ENCODE measurements at regions not wholly inside any gene's neighbourhood (a gene's known extent, or its start where the extent isn't known, plus 50 kb on each side); places are given as distances from the start of the nearest gene placed in this dataset.

- peak; percentile 84 for DNase-seq (ENCODE audit: low read depth)
Measured at GRCh38 chr1:181255270-181255929, 166.9 kb downstream of the IER5 start.

DNA sequence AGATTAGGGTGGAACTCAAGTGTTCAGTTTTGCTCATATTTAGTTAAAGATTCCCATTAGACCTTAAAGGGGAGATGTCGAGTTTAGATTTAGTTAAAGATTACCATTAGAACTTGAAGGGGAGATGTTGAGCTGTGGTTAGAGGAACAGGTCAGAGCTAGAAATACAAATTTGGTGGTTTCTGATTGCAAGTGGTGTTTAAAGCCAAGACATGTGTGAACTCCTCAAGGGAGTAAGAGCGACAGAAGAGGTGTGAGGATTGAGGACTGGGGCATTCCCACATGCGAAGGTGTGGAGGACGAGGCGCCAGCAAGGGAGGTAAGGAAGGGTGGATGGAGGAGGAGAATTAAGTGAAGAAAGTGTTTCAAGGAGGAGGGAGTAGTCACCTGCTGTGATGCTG lies 168.6 kb downstream of the IER5 start:
- no peak for DNase-seq (ENCODE audit: low read depth)

GRCh38 chr1:181259026-181259745 lies 170.7 kb downstream of the IER5 start:
- DNase-seq (ENCODE audit: low read depth) = no peak

- no peak for DNase-seq (ENCODE audit: low read depth)
Measured at GRCh38 chr1:181260271-181260670, 171.8 kb downstream of the IER5 start.

GRCh38 chr1:181260994-181261393 lies 172.5 kb downstream of the IER5 start:
- DNase-seq (ENCODE audit: low read depth) = no peak

DNA sequence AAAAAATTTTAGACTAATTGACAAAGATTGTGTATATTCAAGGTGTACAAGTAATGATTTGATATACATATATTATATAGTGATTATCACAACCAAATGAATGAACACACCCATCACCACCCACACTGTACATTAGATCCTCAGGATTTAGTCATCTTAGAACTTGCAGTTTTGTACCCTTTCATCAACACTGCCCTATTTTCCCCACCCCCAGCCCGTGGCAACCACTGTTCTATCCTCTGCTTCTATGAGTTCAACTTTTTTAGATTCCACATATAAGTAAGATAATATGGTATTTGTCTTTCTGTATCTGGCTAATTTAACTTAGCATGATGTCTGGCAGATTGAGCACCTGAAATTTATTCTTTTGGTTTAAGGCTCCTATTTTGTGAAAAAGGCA lies 173.6 kb downstream of the IER5 start:
- no peak for DNase-seq (ENCODE audit: low read depth)

DNA sequence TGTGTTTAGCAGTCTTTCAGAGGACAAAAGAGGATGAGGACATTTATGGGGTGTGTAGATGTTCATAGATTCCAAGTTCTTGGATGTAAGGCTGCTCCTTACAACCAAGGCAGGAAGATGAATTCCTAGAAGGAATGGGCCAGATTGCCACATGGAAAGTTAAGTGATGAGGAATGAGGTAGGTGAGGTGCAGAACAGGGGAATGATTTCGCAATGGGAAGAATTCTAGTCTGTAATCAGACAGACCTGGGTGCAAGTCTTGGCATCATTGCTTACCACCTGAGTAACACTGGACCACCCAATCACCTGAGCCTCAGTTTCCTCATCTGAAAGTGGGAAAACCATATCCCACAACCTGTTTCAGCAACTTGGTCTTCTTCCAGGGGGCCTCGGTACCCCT lies 174.9 kb downstream of the IER5 start:
- DNase-seq (ENCODE audit: low read depth) = no peak

- no peak for DNase-seq (ENCODE audit: low read depth)
Measured at GRCh38 chr1:181264821-181265220, 176.3 kb downstream of the IER5 start.

GRCh38 chr1:181284978-181285377 lies 196.5 kb downstream of the IER5 start:
- DNase-seq (ENCODE audit: low read depth) = no peak

DNA sequence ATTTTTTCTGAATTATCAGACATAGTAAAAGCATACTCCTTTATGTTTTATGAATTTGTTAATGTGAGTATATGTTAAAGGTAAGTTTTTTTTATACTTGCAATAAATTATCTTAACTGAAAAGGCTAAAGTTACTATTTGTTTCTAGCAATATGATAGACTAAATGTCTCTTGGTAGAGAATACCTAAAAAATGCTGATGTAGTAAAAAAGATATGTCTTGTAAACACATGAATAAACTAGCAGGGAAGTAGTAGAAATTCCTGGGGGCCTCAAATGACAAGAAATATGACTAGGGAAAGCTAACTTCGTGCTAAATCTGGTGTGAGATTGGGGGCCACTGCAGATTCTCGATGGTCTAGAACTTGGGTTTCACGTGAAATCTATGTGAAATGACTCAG lies 188.1 kb upstream of the CACNA1E start:
- DNase-seq (ENCODE audit: low read depth) = no peak

GRCh38 chr1:181296180-181296579 lies 187.1 kb upstream of the CACNA1E start:
- no peak for DNase-seq (ENCODE audit: low read depth)

GRCh38 chr1:181308098-181308497 lies 175.2 kb upstream of the CACNA1E start:
- no peak for DNase-seq (ENCODE audit: low read depth)

- DNase-seq (ENCODE audit: low read depth) = no peak
Measured at GRCh38 chr1:181310560-181310959, 172.8 kb upstream of the CACNA1E start.

DNA sequence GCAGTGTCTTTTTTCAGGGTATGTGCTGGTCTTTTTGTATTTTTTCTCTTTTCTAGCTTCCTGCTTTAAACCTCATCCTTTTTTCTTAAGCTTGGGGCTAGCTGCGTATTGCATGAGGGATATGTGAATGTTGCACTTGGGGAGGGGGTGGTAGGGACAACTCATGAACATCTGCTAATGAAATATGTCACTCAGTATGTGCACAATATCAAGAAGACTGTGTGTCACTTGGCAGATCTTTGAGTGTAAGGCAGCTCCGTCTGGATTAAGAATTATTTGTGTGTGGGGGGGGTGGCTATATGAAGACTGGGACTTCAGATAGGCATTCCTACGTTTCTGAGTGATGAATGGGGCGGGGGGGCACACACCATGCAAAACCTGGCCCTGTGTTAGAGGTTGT lies 170.4 kb upstream of the CACNA1E start:
- DNase-seq (ENCODE audit: low read depth) = no peak

DNA sequence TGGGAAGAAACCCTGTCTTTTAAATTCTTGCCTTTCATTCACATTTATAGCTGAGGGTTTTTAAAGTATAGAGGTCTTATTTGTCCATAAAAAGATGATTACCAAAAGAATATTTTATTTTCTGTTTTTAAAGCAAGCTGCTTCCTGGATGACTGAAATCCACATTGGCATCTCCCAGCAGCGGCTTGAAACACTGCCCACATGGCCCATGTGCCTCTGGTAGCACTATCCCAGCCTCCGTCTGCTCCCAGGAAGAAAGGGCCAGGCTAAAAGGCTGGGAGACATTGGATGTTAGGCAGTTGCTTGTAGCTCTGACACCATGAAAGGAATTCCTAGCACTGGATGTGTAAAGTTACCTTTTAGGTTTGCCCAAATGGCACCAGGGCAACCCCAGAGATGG lies 169.9 kb upstream of the CACNA1E start:
- DNase-seq (ENCODE audit: low read depth) = no peak

DNA sequence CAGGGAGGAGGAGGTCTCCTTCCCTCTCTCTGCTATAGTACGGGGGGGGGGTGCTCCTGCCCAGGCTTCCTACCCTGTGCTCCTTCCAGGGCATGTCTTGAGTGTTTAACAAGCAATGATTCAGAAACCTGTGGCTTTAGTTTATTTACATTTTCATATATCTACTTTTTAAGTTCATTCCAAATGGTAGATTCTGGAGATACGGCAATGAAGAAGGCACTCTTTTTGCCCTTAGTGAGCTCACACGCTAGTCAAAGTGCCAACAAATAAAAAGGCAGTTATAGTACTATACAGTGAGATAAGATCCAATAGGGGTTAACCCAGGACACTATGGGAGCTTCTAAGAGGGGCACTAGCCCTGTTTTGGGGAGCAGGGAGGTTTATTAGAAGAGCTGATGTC lies 169.3 kb upstream of the CACNA1E start:
- DNase-seq (ENCODE audit: low read depth) = no peak

- no peak for DNase-seq (ENCODE audit: low read depth)
Measured at GRCh38 chr1:181314959-181315358, 168.4 kb upstream of the CACNA1E start.

- no peak for DNase-seq (ENCODE audit: low read depth)
Measured at GRCh38 chr1:181317261-181317930, 165.9 kb upstream of the CACNA1E start.

- no peak for DNase-seq (ENCODE audit: low read depth)
Measured at GRCh38 chr1:181318022-181318857, 165.1 kb upstream of the CACNA1E start.

DNA sequence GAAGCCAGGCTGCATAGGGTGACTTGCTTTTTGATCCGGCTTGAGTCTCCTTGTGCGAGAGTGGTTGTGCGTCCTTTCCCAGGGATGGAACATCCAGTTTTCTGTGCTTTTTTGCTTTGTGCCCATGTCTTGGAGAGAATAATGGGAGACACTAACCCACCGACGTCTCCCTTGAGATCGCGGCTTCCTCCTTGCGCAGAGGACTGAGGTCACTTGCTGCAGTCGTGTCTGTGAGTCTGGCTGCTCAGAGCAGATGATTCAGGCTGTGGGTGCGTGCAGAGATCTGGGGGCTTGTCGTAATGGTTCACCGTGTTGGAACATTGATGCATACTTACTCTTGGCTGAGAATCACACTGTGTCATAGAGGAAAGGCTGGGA lies 164.5 kb upstream of the CACNA1E start:
- DNase-seq (ENCODE audit: low read depth) = no peak

GRCh38 chr1:181319907-181320306 lies 163.4 kb upstream of the CACNA1E start:
- no peak for DNase-seq (ENCODE audit: low read depth)

Measured in LHCN-M2 (cell line).